Urothelium cell line (cell line): ENCODE measurements at regions not wholly inside any gene's neighbourhood (a gene's known extent, or its start where the extent isn't known, plus 50 kb on each side); places are given as distances from the start of the nearest gene placed in this dataset.
"Not testable (repeated sequence)": the region's sequence is repeated elsewhere in the genome, so short reads cannot be mapped to it uniquely, and the experiment has no call there.

Source experiments
- DNase-seq: peaks from one replicate; pipeline ENCODE4 v3.0.0; 2011; ENCODE audit warnings: low spot score, mixed read lengths
- FAIRE-seq: peaks from 2 replicates; lab custom pipeline; 2011; peaks lifted over from hg19 to GRCh38; lab: Jason Lieb, UNC

DNA sequence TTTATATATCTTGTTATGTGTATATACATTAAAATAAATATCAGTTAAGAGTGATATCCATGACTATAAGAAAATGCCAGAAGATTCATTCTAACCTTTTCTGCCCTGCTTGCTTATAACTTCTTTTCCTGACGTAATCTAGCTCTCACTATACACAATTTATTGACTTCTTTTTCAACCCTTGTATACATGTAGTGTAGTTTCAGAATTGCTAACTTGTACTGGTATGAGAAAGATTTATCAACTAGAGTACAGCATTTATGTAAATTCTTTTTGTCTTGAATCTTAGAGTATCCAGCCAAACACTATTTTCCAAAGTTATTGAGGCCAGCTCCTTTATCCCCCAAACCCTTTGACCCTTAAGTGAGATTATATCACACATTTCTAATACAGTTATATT lies 798.0 kb upstream of the RAB6C start:
- DNase-seq (no peak), FAIRE-seq (no peak)

DNA sequence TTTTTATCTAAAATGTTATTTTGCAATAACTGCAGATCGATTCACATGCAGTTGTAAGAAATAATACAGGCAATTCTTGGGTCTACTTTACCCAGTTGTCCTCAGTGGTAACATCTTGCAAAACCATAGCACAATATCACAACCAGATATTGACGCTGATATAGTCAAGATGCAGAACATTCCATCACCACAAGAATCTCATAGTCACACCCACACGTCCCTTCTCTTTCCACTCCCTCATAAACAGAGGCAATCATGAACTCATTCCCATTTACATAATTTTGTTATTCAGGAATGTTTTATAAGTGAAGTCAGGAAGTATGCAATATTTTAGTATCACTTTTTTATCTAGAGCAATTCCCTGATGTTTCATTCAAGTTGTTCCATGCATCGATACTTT lies 797.5 kb upstream of the RAB6C start:
- no peak for DNase-seq
- no peak for FAIRE-seq

DNA sequence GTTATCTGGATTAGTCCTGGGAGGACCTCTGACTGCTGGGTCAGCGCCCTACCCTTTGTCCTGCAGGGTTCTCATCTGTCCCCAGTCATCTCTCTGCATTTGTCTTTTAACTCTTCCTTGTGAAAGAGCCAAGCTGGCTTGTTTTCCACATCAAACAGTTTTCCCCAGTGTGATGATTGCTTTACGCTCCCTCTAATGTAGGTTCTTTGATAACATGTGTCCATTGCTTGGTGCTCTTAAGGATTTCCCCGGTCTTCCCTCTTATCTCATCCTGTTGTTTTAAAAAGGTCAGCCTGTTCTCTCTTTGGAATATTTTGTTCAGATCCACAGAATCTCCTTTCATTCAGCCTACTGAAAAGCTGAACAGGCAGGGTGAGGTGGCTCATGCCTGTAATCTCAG lies 792.1 kb upstream of the RAB6C start:
- FAIRE-seq (no peak), DNase-seq (no peak)

DNA sequence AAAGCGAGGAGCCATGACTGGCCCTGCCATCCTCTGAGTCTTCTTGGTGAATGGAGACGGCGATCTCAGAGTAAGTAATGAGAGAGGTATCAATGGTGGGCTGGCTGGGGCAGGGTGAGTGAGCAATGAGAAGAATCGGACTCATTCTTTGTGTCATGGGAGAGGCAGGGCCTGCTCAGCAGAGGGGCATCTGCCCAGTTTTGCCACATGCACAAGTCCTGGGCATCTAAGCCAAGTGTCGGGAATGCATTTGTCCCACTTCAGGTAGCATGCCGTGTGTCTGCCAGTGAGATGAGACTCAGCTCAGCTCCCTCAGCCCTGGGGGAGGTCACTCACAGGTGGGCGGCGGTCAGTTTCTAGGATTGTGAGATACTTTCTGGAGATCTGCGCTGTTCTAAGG lies 791.0 kb upstream of the RAB6C start:
- DNase-seq (no peak), FAIRE-seq (no peak)

DNA sequence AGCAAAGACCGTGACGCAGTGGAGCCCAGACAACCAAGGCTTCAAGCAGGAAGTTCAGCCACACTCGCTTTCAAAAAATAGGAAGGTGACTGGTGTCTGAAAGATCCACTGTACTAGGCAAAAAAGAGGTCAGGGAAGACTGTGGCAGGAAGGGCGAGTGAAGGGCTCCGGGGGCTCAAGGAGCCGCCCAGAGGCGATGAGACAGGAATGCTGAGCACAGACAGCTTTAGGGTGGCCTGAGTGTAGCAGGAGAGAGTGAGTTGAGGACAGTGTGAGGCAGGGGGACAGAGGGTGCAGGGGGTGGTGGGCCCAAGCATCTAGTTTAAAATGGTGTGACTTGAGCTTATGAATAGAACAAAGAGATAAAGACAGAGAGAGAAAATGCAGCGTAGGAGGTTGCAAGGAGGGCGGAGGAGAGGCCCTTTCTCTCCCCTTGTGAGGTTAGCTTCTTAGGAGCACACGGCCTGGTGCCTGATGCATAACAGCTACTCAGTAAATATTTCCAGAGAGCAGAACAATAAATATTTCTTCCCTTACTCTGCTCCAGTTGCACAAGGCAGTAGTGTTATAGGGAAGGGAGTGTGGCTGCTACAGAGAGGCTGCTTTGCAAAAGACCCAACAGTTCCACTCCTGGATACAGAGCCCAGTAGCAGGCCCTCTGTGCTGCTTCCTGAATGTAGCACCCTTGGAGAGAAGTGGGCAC lies 789.7 kb upstream of the RAB6C start:
- DNase-seq, result no peak
- FAIRE-seq, result no peak

DNA sequence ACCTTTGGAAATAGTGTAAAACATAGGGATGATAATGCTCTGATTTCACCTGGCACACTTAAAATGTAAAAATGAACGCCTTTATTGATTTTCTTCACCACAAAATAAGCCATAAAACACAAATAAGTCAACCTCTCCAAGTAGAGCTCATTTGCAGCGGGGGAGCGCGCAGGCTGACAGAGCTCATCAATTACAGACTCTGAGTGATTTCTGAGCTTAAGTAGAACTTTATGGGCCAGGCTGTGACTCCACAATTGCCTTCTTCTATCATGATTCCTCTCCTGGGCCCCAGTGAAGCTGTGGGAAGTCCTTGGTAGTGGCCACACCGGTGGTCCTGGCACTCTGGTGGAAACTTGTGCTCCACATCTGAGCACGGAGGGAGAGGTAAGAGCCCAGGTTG lies 789.0 kb upstream of the RAB6C start:
- no peak for DNase-seq
- no peak for FAIRE-seq

DNA sequence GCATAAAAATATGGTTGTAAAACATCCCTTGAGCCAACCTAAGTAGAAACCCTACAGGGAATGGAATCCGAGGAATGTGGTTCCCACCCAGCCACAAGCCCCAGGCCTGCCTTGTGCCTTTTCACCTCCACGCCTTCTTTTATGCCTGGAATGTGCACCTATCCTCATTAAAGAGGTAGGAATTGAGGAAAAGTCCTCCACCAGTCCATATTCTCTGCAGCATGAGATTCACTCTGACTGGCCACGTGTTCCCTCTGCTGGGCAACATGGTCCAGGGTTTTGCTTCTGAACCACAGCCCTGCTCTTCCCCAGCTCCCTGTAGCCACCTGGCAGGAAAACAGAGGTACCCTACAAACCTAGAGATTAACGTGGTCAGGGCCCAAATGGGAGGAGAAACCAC lies 787.9 kb upstream of the RAB6C start:
- FAIRE-seq (peak; percentile 80), DNase-seq (peak; percentile 75)

DNA sequence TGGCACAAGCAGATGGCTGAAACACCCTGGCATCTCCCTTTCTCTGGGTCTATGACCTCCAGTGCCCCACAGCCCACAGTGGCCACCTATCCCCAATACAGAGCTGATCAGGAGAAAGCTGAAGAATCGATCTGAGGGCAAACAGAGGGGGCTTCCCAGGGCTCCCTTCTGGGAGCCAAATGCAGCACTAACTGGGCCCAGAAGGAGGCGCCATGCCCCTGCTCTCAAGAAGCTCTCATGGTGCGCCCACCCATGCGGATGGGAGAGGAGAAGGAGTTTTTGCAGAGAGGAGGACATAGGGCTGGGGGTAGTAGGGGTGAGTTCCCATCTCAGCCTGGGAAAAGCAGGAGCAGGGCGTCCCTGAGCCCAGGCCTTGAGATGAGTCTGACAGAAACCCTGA lies 787.3 kb upstream of the RAB6C start:
- DNase-seq, result no peak
- FAIRE-seq, result no peak

DNA sequence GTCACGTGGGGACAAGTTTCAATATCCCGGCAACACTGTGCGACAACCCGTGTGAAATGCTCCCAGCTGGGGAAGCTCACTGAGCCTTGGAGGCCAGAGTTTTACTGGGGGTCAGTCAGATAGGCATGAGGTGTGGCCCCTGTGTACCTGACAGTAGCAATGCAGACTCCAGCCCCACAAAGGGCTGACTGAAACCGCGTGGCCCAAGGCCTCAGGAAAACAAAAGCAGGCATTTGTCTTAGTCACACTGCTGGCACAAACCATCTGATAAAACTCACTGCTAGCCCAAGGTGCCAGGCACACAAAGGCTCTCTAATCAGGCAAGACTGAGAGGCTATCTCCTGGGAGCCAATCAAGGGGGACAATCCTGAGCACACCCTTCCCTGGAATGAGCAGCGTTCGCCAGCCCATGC lies 786.6 kb upstream of the RAB6C start:
- no peak for DNase-seq
- FAIRE-seq, result peak; percentile 30

DNA sequence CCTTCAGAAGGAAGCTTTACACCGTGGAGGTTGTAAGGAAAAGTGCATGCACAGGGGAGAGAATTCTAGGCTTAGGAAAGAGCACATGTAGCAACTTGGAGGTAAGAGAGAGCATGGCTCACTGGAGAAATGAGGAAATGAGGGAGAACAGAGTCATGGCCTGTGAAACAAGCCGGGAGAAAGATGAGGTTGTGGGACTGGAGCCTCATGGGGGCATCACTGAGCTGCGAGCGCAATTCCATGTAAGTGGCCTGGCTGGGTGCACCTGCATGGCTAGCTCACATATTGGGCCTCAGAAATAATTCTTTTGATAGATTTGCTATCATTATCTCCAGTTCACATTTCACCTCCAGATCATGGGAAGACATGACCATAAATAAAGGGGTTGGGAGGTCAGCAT lies 785.5 kb upstream of the RAB6C start:
- no peak for DNase-seq
- no peak for FAIRE-seq

DNA sequence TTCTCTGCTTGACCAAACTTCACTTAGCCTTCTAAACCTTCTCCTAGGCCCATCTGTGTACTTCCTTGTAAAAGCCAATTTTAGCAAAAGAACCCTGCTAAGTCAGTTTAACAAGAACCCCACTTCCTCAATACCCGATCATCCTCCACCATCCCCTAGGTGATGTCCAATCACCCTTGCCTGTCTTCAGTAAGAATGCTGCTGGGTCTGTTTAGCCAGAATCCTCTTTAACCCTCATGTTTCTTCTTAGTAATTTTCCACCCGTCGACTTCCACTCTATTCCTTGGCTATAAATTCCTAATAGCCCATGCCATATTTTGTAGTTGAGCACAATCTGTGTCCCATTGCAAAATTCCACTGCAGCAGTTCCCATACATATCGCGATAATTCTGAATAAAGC lies 780.0 kb upstream of the RAB6C start:
- no peak for FAIRE-seq

DNA sequence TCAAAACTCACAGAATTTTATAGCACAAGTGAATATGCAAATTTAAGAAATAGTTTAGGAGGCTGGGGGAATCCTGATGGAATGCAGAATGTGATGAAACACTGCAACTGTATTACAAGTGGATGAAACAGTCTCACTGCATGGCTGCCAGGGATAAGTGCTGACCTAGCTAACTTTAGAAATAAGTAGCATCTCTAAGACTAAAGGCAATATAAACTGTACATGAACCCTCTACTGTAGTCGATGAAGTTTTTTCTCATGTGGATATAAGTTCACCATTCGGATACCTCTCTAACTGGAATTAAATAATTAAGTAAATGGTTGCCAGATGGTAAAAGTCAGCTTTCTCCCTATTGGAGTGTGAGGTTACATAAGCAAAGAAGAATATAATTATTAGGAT lies 777.8 kb upstream of the RAB6C start:
- DNase-seq (no peak), FAIRE-seq (no peak)

More for the DNA sequence above, 780.0 kb upstream of the RAB6C start:
- DNase-seq, result no peak

DNA sequence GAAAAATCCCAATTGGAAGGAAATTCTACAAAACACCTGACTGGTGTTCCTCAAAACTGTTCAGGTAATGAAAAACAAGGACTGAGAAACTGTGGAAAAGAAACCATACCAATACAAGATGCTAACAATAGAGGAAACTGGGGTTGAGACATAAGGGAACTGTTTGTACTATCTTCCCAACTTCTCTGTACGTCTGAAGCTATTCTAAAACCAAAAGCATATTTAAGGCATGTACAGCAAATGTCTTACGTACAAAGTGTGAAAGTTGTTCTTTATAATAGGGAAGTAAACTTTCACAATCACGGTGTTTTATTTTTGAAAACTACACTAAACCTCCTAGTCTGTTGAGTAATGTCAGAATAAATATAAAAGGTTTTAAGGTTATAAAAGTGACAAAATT lies 776.1 kb upstream of the RAB6C start:
- DNase-seq, result no peak
- FAIRE-seq, result no peak

DNA sequence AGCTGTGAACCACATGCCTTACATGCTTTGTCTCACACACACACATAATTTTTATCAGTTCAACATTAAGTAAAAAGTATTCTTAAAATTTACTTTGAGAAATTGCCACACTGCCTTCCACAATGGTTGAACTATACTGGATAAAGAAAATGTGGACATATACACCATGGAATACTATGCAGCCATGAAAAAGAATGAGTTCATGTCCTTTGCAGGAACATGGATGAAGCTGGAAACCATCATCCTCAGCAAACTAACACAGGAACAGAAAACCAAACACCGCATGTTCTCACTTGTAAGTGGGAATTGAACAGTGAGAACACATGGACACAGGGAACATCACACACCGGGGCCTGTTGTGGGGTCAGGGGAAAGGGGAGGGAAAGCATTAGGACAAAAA lies 774.9 kb upstream of the RAB6C start:
- not testable (repeated sequence) for FAIRE-seq, DNase-seq

DNA sequence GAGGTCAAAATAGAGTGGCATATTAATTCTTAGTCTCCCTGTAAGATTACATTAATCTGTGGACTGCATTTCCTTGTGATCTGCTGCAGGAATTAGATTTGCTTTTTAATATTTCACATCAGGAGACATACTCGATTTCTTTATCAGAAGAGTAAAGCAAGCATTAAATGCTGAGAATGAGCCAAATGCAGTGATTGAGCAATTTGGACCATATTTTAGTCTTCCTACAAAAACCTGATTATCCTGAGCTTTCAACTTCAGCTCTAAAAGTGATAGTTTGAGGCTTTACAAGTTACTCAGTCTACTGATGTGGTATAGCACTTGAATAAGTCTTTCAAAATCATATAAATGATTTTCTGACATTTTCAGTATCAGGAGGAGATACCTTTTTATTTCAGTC lies 774.3 kb upstream of the RAB6C start:
- DNase-seq (no peak), FAIRE-seq (no peak)

DNA sequence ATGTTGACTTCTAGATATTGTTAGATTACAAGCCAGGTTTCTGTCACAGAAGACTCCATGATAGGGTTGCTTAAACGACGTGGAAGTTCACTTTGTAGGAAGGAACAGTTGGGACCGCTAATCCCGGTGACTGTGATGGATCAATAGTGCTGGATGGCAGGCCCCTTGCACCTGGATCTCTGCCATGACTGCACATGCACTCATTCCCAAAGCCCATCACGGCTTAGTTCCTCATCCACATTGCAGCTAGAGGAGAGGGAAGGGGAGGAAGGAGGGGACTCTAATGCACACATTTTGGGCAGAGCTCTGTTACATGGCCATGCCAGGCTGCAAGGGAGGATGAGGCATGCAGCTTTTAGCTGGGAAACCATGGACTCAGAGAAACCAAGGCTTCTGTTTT lies 773.7 kb upstream of the RAB6C start:
- DNase-seq (no peak), FAIRE-seq (no peak)

DNA sequence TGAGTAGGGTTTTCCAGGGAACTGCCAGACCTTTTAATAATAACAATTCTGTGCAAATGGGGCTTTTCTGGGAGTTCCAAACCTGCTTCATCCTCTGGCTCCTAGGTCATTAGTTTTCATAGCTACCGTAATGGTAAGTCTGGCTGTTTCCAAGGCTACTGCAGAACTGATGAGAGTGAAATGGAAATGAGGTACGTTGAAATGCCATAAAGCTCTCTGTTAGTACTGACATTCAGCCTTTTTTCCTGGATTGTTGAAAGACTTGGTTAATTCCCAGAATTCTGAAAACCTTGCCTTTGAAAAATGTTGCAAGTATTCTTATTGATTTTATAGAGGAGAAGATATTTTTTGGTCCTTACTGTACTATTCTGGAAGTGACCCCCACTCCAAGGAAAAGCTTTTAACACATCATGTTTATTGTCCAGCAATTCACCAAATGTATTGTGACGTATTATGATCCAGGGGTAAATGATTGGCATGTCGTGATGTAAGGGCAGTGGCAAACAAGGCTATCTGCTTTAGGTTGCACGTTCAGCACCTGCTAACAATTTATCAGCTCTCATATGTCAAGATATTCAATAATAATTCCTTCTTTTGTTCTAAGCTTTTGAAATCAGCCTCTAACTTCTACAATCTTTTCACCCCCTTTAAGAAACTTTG lies 767.0 kb upstream of the RAB6C start:
- FAIRE-seq (no peak), DNase-seq (no peak)

DNA sequence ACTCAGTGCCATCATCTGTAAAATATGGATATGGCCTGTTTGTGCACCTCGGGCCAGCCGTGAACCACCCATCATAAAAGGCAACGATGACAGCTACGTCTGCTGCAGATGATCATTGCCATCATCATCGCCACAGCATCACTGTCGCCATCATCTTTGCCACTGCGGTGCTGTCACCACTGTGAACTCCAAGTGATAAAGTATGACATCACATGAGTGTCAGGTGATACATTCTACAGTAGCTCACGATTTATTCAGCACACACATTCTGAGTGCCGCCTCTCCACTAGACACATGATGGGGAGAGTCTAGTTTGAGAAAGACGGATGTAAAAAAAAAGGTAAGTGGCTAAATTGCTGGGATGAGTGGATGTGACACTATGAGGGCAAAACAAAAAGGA lies 755.4 kb upstream of the RAB6C start:
- DNase-seq, result no peak
- peak; percentile 56 for FAIRE-seq

DNA sequence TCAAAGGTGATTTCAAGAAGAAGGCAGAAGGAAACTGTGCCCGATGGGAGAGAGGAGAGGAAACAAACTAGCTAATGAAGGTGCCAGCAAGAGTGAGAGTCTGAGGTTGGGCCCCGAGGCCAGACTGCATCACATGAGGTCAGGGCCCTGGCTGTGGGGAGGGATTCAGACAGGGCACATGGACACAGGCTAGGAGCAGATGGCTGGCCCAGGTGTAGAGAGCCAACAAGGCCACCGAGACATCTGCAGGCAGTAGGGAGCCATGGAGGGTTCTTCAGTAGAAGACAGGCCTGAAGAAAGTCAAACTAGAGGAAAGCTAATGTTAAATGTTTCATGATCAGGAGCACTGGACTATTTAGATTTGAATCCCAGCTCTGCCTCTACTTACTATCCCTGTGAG lies 755.0 kb upstream of the RAB6C start:
- DNase-seq, result no peak

DNA sequence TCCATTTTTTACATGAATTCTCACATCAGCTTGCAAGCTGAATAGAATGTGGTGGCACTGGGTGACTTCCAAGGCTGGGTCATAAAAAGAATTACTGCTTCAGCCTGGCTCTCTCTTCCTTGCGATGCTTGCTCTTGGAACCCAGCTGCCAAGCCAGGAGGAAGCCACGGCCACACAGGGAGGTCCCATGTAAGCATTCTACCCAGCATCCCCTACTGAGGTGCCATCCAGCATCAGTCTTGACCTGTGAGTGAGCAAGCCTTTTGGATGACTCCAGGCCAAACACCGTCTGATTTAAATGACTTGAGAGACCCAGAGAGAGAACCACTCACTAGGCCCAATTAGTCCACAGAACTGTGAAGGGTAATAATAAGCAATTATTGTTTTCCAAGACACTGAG lies 750.3 kb upstream of the RAB6C start:
- FAIRE-seq, result no peak
- no peak for DNase-seq

More for the DNA sequence above, 755.0 kb upstream of the RAB6C start:
- FAIRE-seq, result no peak

DNA sequence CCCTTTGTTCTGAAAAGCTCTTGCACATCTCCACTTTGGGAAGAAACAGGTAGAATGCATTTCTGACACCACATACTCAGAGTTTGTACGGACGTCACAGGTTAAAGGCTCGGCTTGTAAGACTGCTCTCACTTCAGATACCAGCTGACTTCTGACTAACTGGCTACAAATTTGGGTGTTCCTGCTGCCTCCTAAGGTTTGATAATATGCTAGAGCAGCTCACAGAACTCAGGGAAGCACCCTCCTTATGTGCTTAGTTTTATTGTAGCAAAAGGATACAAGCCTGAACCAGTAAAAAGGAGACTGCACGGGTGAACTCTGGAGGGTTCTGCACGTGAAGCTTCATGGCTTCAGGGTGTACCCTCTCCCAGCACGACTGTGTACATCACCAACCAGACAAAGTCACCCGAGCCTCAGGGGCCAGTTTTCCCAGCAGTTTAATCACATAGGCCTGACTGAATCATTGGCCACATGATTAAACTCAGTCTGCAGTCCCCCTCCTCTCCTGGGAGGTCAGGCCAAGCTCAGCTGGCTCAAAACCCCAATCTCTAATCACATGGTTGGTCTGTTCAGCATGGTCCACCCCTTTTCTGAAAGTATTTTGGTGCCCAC lies 749.5 kb upstream of the RAB6C start:
- FAIRE-seq (no peak), DNase-seq (no peak)

DNA sequence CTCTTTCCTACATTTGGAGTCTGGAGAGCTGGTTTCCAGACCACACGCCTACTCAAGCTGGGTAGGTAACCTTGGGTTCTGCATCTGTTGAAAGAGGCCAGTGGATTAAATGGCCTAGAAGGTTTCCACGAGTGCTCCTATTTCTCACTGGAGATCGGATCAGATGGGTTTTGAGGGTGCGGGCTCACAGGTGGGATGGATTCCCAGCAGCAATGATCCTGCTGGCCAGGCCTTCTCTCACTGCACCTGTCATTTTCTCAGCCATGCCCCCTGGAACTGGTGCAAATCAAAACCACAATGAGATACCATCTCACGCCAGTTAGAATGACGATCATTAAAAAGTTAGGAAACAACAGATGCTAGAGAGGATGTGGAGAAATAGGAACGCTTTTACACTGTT lies 747.5 kb upstream of the RAB6C start:
- FAIRE-seq (no peak), DNase-seq (no peak)
